GM19025 (cell line): ENCODE measurements at regions not wholly inside any gene's neighbourhood (a gene's known extent, or its start where the extent isn't known, plus 50 kb on each side); places are given as distances from the start of the nearest gene placed in this dataset.
"Not testable (repeated sequence)": the region's sequence is repeated elsewhere in the genome, so short reads cannot be mapped to it uniquely, and the experiment has no call there.

Experiments used
- ATAC-seq: cut with Tn5 transposase; IDR thresholded peaks from one replicate; pipeline ENCODE4 v1.9.1; 2021; ENCODE audit warnings: mild to moderate bottlenecking, low read depth, moderate library complexity; ENCODE audit not compliant: unreplicated experiment

DNA sequence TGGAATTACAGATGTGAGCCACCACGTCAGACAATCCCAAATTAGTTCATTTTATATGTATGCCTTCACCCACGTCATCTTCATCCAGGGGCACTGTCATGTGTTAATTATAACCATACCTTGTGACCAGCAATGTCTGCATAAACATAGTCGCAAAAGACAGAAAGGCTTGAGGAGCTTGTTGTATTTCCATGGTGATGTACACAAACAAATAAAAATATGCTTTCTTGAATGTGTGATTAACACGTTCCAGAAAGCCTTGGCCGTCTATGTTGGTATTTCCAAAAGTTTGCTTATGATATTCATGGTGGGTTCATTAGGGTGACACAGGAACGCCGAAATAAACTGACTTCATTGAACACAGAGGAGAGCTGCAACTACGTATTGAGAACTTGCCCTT is 524.7 kb upstream of the ZNF717 start:
- no peak for ATAC-seq

DNA sequence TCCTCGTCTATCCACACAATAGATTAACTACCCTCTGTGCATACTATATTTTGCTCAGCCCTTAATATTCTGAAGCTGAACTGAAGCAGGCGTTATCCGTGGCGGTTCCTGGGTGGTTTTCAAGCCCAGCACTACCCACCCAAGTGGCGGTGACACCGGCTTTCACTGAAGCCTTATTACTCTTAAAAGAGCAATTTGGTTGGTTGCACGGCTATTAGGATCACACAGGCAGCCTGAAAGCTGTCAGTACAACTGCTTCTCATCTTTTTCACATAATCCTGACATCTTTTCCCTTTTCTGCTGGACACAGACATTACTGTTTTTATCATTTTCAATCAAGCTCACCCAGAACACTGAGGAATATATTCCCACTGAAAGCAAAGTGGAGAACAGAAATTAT is 525.3 kb upstream of the ZNF717 start:
- ATAC-seq = no peak

DNA sequence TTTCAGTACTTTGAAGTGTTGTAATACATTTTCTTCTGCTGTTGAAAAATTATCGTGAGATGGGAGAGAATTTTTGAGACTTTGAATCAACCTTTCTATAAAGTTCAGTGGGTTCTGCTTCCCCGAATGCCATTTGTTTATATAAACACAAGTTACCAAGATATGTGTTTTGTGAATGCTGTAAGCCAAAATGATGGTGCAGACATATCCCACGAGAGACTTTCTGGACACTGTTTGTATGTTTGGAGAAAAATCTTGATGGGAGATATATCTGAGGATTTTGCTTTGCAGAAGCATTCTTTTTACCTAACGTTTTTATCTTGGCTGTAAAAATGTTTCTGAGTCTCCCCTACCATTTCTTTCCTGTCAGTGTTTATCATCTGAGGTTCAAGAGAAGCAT is 526.6 kb upstream of the ZNF717 start:
- no peak for ATAC-seq

DNA sequence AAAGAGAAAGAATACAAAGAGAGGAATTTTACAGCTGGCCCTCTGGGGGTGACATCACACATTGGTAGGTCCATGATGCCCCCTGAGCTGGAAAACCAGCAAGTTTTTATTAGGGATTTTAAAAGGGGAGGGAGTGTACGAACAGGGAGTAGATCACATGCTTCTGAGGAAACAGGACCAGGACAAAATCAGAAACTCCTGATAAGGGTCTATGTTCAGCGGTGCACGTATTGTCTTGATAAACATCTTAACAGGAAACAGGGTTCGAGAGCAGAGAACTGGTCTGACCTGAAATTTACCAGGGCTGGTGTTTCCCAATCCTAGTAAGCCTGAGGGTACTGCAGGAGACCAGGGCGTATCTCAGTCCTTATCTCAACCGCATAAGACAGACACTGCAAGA is 530.6 kb upstream of the ZNF717 start:
- ATAC-seq = not testable (repeated sequence)

DNA sequence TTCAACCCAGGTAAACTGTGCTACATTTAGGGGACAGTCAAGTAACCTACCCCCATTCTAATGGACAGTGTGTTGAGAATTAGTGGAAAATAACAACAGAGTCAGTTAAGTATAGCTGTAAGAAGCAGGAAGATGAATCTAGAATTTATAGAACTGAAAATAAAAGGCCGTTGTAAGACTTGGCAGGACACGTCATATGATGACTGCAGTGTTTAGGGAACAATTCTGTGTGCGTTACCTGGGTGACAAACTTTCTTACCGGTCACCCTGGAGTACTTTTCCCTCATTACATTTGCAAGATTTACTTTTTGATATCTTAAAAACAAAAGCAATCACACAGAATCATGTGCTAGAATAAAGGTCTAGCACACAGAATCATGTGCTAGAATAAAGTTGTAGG is 536.3 kb upstream of the ZNF717 start:
- ATAC-seq = no peak

DNA sequence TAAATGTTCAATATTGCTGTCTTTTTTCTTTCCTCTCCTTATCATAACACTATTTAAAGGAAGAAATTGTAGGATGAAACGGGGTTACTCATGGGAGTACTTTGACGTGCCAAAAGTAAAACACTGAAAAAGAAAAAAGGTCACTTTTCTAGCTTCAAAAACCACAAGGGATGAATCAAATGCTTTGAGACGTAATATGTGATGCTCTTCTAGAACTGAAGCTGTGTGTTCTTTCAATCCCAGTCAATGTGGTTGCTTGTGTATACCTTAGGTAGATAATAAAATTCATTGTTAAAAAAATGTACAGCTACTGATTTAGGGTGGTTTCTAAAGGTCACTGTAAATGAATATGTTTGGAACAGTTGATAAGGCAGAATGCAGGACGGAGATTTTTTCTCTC is 538.8 kb upstream of the ZNF717 start:
- no peak for ATAC-seq

DNA sequence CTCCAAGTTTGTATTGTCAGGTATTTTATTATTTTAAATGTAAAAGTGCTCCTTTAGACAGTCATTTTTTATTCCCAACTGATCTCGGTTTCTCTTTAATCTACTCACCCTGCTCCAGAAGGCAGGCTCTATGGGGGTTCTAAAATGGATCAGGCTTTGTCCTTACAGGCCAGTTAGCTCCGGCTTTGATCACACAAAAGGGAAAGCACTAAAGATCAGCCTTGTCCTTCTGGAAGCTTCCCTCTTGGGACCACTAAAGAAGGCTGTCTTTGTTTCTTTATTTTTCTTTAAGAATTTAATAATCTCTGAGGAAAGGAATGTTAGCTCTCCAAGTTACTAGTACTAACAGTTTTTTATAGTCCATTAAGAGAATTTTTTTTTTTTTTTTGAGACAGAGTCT is 560.5 kb upstream of the ZNF717 start:
- no peak for ATAC-seq

DNA sequence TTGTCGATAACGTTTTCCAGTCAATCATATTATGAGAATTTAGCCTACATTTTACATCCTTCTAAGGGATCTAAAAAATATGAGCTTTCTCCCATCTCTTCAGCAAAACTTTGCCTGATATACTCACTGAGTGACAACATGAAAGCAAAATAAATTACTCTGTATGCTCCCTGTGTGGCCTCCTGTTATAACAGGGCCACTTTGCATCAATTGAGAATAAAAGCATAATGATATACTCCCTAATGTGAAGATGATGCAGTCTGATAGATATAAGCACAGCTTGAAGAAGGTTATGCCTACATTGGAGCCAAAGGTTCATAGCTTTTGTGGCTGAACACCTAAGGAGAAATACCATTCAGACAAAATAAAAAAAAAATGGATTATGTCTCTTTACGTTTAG is 561.3 kb upstream of the ZNF717 start:
- ATAC-seq = no peak

DNA sequence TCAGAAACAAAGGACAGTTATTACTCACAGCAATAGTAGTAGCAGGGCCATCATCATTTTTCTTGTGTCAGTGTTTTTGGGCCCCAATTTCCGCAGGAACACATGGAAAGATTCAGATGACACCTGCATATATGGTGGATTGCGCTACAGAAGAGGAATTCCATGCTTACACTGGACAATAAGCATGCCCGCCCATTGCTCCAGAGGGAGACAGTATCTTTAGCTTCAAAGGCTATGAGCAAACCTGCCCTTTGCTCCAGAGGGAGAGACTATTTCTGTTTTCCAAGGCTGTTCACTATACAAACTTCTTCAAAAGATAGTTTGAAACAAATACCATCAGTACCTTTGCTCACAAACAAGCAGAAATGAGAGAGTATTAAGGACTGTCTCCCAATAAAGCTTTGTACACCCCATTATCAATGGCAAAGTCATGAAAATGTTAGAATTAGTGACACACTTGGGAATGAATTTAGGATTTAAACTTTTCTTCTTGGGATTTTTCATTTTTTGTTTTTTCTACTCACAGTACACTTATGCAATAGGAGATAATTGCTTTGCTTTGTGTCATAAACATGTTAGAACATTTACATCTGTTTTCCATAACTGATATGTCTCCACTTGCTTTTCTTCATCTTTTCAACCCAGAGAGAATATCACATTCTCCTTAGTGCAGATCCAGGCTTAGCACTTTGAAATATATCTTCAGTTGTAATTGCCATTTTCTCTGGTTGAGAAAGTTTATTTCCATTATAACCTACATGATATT is 564.5 kb upstream of the ZNF717 start:
- no peak for ATAC-seq

DNA sequence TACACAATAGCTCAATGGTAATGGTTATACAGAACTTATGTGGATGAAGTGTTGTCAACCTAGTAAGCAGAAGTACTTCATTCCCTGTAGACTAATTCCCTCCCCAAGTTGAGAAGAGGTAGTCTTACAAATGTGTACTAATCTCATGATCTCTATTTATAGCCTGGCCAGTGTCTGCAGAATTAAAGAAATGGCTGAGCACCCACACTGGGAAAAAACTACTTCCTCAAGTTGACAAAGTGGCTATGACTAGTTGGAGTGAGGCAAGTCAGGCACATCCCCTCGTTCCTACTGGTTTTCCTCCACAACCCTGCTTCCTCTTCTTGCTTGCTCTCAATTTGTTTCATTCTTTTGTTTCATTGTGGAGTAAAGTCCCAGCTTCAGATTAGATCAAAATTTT is 566.7 kb upstream of the ZNF717 start:
- ATAC-seq = no peak

DNA sequence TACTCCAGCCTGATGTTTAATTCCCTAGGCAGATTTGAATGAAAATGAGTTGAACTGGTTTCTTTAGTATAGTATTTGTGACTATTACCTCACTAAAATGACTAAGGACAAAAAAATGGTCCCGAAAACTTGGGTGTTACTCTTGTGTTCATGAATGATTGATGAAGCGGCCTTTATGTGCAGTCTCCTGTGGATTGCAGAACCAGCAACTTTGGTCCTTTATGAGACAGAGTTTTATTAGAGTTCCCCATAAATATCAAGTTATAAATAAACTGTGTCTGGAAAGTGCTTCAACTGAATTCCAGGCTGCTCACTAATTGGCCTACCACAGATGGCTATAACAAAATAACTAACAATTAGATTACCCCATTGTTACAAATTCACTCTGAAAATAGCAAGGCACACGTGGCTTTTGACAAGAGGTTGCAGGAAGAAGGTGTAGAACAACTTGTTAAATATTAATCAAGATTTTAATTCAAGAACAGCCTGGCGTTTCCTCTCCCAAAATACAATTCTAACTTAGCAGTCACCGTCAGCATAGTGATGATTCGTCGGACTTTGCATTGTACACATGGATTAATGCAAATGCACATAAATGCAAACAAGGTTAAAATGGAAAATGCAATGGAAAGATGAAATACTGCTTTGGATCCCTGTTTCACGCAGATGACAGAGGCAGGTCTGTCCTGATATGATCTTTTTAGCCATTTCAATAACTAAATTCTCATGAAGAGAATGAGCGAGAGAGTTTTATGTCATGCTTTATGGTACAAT is 567.3 kb upstream of the ZNF717 start:
- ATAC-seq = no peak

DNA sequence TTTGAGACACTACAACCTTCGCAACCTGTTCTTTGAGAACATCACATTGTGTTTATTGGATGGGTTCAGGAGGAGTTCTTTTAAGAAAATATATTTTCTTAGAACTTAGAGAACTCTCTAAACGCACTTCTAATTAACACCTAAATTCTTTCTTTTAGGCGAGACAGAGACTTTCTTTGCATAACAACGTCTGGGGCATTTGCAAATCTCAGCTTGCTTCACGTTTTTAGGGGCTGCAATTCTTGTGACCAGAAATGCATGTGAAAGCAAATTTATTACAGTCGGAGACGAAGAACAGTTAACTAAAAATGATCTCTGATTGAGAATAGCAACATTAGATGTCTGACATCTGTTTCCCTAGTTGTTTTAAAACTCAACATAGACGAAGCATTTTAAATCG is 568.3 kb upstream of the ZNF717 start:
- ATAC-seq = no peak

DNA sequence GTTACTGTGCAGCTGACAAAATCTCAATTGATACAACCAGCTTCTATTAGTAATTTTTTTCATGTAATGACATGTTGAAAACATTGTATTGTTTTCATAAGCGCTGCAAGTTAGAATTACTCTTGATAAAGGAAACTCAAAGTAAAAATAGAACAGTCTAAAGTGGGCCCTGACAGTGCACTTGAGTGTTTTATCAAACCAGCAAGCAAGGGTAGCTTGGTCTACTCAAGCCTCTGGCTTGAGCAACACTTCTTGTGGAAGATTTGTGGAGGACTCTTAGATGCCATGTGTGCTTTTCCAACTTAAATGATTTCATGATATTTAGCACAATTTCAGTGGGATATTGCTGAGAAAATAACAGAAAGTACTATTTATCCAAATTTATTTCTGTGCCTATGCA is 575.7 kb upstream of the ZNF717 start:
- no peak for ATAC-seq

DNA sequence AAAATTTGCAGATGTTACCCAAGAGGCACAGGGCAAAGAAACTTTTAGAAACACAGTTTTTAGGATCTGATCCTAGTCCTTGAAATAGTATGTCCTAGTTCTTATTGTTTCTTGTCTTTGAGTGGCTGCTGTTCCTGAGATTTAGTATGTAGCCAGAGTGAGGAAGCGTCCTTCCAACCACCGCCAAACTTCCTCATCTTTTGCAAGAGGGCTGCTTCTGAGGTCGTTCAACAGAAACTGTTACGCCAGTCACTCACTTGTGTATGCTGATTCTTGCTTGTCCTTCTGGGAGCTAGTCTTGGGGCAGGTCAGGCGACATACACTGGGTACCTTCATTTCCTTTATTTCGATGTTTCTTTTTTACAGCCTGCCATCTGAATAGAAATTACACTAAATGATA is 577.3 kb upstream of the ZNF717 start:
- ATAC-seq = no peak

DNA sequence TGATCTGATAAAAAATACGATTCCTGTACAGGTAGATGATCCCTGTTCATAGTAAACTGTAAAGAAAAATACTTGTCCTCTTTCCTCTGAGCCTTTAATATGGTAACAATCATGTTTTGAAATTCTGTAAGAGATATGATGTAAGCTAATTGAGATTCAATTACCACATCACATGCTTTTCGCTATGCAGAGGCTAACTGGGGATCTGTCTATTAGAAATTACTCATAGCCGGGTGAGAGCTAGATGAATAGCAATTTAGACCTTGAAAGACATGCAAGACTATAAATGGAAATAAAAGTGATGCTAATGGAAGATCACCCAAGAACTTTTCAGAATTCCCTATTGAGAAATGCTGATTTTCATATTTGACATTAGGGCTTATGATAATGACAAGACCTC is 579.9 kb upstream of the ZNF717 start:
- ATAC-seq = no peak

DNA sequence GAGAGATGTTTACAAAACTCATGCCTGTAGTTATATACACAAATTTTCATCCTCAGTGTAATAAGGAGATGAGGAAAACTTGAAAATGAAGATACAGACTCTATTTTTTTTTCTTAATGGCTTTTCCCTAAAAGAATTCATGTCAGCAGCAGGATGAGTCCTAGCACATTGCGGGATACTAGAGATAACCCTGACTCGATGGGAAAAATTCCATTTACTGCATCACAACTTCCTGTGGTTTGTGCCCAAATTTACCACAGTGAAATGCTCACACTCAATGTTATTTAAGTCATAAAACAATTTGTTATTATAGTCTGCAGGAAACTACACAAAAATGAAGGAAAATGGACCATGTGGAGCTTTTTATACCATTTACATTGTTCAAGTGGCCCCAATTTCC is 581.9 kb upstream of the ZNF717 start:
- ATAC-seq = no peak

DNA sequence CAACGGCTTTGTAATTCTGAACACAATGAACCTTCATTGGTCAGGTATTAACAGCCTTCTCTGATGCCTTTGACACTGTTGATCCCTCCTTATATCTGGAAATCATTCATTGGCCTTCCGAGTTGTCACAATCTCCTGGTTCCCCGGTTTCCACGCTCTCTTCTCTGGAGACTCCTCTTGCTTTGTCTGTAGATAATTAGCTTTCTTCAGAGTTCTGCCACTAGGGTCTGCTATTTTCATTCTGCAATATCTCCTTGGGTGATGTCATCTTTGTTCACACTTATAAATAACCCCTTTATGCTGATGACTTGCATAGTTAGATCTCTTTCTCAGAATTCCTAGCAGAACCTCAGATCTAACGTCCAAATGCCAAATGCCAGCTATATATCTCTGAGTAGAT is 583.8 kb upstream of the ZNF717 start:
- peak; percentile 78 for ATAC-seq

DNA sequence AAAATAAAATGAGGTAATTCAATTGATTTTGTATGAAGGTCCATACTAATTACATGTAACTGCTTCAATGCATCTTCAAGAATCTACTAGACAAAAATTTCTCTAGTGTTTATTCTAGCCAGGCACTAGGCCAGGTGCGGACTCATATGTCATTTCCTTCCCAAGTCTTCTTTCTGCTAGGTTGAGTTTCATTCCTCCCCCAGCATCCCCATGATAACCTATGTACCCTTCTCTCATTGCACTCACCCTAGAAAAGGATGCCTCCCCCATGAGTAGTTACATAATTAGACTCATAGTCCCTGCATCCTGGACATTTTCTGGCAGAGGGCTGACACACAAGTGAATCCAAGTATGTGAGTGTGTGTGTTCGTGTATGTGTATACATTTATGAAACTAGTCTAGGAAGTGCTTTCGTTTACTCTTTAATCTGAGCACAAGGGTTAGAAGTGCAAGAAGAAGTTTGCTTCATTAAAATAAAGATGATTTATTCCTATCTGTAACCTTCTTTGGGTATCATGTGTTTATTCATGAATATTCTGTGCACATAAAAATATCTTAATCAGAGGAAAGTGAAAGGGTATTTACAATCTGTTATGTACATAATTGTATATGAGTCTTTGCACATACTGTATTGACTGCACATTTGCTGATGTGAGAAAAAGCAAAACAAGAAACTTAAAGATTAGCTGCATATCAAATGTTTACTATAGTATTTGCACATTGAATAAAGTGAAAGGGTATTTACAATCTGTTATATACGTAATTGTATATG is 585.6 kb upstream of the ZNF717 start:
- ATAC-seq = no peak

DNA sequence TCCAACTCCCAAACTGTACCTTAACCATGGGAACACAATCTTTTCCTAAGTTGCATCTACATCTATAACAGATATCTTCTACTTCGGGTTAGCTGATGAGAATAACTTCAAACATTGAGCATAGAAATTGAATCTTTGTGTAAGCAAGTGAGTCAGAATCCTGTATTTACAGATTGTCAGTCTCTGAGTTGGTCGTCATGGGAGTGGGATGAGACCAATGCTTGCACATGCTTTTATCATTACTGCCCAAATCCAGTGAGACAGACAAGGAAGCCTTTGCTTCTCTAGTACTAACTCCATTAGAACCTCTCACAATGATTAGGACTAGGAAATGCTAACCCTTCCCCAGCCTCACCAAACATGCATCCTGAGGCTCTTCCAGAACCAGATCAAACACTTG is 587.1 kb upstream of the ZNF717 start:
- ATAC-seq = no peak

DNA sequence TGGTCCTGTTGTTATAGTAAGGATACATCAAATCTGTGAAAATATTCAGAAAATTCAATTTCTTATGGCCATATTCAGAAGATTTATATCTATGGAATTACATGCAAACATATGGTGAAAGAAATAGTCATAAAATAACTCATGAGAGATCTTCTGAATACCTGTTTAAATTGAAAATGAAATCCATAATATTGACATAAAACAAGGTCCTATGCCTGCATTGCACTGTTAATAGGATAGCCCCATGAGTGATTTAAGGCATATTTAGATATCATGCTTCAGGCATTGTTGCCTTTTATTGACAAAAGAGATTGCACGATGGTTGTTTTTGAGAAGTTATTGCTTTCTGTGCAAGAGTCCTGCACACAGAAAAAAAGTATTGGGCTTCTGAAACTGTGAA is 591.7 kb upstream of the ZNF717 start:
- no peak for ATAC-seq

DNA sequence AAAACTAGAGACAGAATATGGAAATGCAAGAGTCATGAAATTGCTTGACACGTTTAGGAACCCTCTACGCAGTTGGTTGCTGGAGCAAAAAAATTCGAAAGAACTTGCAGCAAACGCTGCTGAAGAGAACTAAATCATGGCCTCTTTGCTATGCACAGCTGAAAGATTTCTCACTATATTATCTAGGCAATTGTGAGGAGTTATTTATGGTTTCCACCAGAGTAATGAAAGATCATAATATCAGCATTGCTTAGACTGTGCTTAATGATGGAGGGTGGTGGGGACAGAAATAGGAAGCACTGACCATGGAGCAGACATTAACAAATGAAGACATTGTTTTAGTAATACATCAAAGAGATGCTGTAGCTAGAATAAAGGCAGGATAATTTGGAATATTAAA is 593.4 kb upstream of the ZNF717 start:
- no peak for ATAC-seq
